Activated naive CD8-positive, alpha-beta T cell treated with anti-CD3 and anti-CD28 coated beads for 36 hours (primary cell): ENCODE measurements at regions not wholly inside any gene's neighbourhood (a gene's known extent, or its start where the extent isn't known, plus 50 kb on each side); places are given as distances from the start of the nearest gene placed in this dataset.

Experiments used
- DNase-seq: peaks from one replicate; pipeline ENCODE4 v3.0.0; 2021
- H3K27ac Mint-ChIP-seq: one replicate; pipeline ENCODE4 v1.8.0; 2022; ENCODE audit warnings: mild to moderate bottlenecking, moderate library complexity, mixed read lengths
- H3K27me3 Mint-ChIP-seq: one replicate; pipeline ENCODE4 v1.8.0; 2022; ENCODE audit warnings: mild to moderate bottlenecking, mixed read lengths
- H3K36me3 Mint-ChIP-seq: one replicate; pipeline ENCODE4 v1.8.0; 2021; ENCODE audit warnings: mild to moderate bottlenecking, mixed read lengths
- H3K4me1 Mint-ChIP-seq: one replicate; pipeline ENCODE4 v1.8.0; 2021; ENCODE audit warnings: mixed read lengths
- H3K4me3 Mint-ChIP-seq: one replicate; pipeline ENCODE4 v1.8.0; 2022; ENCODE audit warnings: mild to moderate bottlenecking, moderate library complexity, mixed read lengths
- H3K9me3 Mint-ChIP-seq: one replicate; pipeline ENCODE4 v1.8.0; 2022; ENCODE audit warnings: mixed read lengths

DNA sequence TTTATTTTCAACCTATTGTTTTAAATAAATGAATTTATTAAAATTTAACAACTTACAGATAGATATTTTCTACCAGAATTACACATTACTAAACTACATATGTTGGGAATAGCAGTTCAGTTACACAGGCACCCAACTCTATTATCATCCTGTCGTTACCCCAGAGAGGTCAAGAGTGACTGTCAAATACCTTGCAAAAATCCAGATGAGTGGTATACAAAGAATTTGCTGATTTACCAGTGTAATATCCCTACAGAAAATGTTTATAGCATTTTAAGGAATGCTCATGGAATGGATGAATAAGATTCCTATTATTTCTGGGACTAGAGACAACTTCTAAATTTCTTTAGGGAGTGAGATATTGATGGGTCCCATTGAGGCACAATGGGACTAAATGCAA is 300.7 kb upstream of the RGS18 start:
- Mint-ChIP-seq H3K4me3 (no peak overlapping the region), H3K27me3 (no peaks in the 10 kb centered on the region), H3K27ac (no peak overlapping the region), H3K36me3 (no peaks in the 10 kb centered on the region), H3K4me1 (no peaks in the 10 kb centered on the region), H3K9me3 (peaks cover 6% of the 10 kb centered on the region)
- DNase-seq = no peak

DNA sequence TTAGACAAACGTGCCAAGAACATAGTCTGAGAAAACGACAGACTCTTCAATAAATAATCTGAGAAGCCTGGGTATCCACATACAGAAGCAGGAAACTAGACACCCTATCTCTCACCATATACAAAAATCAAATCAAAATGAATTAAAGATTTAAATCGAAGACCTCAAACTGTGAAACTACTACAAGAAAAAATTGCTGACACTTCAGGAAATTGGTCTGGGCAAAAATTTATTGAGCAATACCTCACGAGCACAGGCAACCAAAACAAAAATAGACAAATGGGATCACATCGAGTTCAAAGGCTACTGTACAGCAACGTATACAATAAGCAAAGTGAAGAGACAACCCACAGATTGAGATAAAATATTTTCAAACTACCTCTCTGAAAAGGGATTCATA is 292.8 kb upstream of the RGS18 start:
- Mint-ChIP-seq H3K4me3 (no peak overlapping the region), H3K27me3 (no peaks in the 10 kb centered on the region), H3K4me1 (no peaks in the 10 kb centered on the region), H3K27ac (no peak overlapping the region), H3K9me3 (peaks cover 17% of the 10 kb centered on the region), H3K36me3 (no peaks in the 10 kb centered on the region)
- DNase-seq = no peak

DNA sequence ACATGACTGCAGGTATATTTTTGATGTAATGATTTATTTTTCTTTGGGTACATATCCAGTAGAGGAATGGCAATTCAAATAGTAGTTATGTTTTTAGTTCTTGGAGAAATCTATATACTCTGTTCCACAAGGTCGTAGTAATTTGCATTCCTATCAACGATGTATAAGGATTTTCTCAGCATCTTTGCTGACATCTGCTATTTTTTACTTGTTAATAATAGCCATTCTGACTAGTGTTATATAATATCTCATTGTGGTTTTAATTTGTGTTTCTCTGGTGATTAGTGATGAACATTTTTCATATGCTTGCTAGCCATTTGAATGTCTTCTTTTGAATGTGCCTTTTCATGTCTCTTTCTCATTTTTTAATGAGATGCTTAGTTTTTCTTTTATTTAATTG is 292.1 kb upstream of the RGS18 start:
- no peaks in the 10 kb centered on the region for H3K36me3 Mint-ChIP-seq
- H3K27ac Mint-ChIP-seq = no peak overlapping the region
- peaks cover 17% of the 10 kb centered on the region for H3K9me3 Mint-ChIP-seq
- no peaks in the 10 kb centered on the region for H3K27me3 Mint-ChIP-seq
- H3K4me3 Mint-ChIP-seq = no peak overlapping the region
- no peak for DNase-seq
- H3K4me1 Mint-ChIP-seq = no peaks in the 10 kb centered on the region

DNA sequence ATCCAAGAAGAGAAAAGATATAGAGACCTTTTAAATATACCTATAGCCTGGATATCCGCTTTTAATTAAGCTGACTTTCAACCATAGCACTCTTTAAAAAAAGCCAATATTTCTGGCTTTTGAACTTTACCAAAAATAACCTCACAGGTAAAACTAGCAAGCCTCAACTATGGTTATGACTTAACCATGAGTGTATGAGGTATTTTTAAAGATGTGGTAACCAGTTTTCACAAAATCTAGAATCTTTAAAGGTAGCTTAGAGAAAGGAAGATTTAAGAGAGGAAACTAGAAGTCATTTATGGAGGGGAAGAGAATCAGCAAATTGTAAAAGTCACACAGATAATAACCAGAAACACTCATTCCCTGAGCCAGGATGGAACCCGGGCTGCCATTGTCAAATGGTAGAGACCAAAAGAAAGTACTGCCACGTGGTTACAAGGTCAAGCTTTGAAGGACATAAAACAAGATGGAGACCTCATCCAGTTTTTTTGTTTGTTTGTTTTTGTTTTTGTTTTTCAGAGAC is 288.4 kb upstream of the RGS18 start:
- no peaks in the 10 kb centered on the region for H3K4me1 Mint-ChIP-seq
- no peaks in the 10 kb centered on the region for H3K27me3 Mint-ChIP-seq
- DNase-seq = no peak
- H3K36me3 Mint-ChIP-seq = no peaks in the 10 kb centered on the region
- H3K27ac Mint-ChIP-seq = no peak overlapping the region
- H3K9me3 Mint-ChIP-seq = peaks cover 4% of the 10 kb centered on the region
- no peak overlapping the region for H3K4me3 Mint-ChIP-seq

DNA sequence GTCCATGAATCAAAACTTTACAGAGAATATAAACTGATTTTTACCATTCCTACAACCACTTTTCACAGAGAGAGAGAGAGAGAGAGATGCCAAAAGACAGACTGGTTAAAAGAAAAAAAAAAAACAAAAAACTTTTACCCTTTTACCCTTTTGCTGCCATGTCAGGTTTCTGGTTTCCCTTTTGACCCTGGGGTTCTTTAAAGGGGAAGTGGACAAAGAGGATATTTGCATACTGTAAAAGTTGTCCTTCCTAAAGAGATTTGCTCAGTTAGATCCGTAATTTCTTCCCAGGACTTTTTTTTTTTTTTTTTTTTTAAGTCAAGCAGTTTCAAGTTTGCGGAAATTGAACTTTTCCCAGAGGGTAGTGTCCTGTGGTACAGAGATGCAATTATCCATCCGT is 287.8 kb upstream of the RGS18 start:
- H3K27me3 Mint-ChIP-seq = no peaks in the 10 kb centered on the region
- no peaks in the 10 kb centered on the region for H3K36me3 Mint-ChIP-seq
- H3K9me3 Mint-ChIP-seq = no peaks in the 10 kb centered on the region
- H3K4me3 Mint-ChIP-seq = no peak overlapping the region
- no peak for DNase-seq
- no peaks in the 10 kb centered on the region for H3K4me1 Mint-ChIP-seq
- H3K27ac Mint-ChIP-seq = no peak overlapping the region

DNA sequence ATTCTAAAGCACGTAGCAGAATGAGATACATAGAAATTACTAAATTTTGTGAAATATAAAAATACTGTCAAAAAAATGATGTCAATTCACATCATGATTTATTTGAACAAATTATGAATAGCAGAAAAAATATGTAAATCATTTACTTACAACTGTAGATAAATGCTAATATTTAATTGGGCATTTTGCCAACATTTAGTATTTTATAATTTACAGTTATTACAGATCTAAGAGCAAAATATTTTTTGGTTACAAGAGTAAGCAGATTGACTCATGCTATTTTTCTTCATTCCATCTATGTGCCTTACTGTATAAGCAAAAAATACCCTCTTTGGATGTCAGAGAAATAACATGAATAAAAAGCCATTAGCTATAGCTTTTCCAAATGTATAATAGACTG is 282.3 kb upstream of the RGS18 start:
- Mint-ChIP-seq H3K4me1 (no peaks in the 10 kb centered on the region), H3K4me3 (no peak overlapping the region), H3K36me3 (no peaks in the 10 kb centered on the region), H3K27ac (no peak overlapping the region), H3K27me3 (no peaks in the 10 kb centered on the region), H3K9me3 (no peaks in the 10 kb centered on the region)
- no peak for DNase-seq

DNA sequence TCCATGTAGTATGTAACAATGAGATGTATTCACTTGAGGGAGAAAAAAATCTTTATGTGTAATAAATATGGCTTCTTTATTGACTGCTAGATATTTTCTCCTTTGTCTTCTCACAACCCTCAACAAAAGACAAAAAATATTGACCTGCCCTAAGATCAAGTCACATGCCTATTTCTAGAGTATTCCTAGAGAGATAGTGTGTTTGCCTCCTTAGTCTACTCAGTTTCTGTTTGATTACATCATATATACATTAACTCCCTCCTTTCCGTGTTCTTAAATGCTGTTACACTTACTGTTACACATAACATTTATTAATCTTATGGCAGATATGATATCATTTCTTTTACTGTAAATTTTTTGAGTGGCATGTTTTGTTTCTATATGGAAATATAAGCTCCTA is 281.6 kb upstream of the RGS18 start:
- H3K4me3 Mint-ChIP-seq = no peak overlapping the region
- no peak for DNase-seq
- H3K36me3 Mint-ChIP-seq = no peaks in the 10 kb centered on the region
- H3K9me3 Mint-ChIP-seq = no peaks in the 10 kb centered on the region
- no peaks in the 10 kb centered on the region for H3K4me1 Mint-ChIP-seq
- H3K27me3 Mint-ChIP-seq = no peaks in the 10 kb centered on the region
- no peak overlapping the region for H3K27ac Mint-ChIP-seq

DNA sequence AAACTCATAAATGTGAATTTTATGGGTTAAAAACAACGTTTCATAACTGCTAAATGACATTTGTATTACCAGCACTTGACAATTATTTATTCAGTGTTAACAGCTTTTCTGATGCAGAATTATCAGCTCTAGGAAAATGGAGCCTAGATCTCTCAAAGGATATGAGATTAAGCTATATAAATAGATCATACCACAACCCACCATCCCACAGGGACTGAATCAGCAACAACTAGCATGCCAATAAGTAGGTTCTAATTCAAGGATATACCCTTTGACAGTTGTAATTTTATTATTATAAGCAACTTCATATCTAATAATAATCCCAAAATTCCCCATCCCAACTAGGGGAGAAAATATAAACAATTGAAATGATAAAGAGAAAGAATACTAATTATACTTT is 275.4 kb upstream of the RGS18 start:
- Mint-ChIP-seq H3K9me3 (no peaks in the 10 kb centered on the region), H3K4me3 (no peak overlapping the region), H3K36me3 (no peaks in the 10 kb centered on the region), H3K27me3 (no peaks in the 10 kb centered on the region), H3K4me1 (no peaks in the 10 kb centered on the region), H3K27ac (no peak overlapping the region)
- DNase-seq = no peak

DNA sequence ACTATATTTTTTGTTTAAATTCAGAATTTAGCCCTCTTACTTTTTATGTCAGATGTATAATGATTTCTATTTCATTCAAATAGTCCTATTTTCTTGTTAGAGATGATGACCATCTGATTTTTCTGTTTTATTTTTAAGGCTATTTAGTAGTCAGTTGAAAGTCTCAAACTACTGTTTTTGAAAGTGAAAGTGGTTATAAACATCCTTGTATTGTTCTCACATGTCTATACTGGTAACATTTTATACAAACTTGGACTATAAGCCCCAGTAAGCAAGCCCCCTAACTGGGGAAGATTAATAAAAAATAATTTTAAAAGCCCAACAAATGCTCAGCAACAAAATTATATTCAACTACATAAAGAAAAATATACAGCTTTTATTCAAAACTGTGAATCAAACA is 271.3 kb upstream of the RGS18 start:
- Mint-ChIP-seq H3K27ac (no peak overlapping the region), H3K4me3 (no peak overlapping the region), H3K27me3 (no peaks in the 10 kb centered on the region), H3K36me3 (no peaks in the 10 kb centered on the region), H3K4me1 (no peaks in the 10 kb centered on the region), H3K9me3 (no peaks in the 10 kb centered on the region)
- no peak for DNase-seq

DNA sequence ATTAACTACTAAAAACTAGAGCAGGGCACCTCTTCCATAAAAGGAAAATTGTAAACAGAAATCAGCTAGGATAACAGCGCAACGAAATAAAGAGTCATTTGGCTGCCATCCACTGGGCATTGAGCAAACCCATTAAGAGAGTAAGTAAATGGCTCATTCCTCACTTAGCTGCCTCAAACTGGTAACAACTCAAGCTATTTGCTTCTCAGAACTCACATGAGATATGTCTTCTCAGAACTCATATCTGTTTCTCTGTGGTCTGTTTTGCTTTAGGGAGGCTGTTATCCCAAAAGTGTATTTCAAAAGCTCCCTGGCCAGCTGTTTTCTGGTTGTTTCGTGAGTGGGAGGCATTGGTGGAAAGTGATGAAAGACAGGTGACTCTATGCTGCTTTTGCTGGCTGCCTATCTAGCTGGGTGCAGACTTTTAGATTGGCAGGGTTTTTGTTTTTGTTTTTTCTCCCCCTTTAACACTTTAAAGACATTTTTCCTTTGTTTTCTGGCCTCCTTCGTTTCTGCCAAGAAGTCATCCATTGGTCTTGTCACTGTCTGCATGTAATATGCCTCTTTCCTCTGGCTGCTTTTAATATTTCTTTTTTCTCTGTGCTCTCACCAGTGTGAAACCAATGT is 269.2 kb upstream of the RGS18 start:
- no peaks in the 10 kb centered on the region for H3K36me3 Mint-ChIP-seq
- H3K9me3 Mint-ChIP-seq = no peaks in the 10 kb centered on the region
- DNase-seq = no peak
- H3K27me3 Mint-ChIP-seq = no peaks in the 10 kb centered on the region
- no peak overlapping the region for H3K4me3 Mint-ChIP-seq
- H3K27ac Mint-ChIP-seq = no peak overlapping the region
- no peaks in the 10 kb centered on the region for H3K4me1 Mint-ChIP-seq

DNA sequence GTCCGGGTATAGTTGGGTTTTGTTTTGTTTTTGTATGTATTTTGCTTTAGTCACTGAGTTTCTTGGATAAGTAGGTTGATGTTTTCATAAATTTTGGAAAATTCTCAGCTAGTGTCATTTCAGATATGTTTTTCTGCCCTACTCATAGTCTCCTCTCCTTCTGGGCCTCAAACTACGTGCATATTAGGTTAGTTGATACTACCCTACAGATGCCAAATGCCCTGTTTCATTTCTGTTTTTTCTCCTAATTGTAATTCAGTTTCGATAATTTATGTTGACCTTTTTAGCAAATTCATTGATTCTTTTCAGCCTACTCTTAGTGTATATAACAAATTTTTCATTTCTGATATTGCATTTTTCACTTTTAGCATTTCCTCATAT is 268.6 kb upstream of the RGS18 start:
- Mint-ChIP-seq H3K4me3 (no peak overlapping the region), H3K36me3 (no peaks in the 10 kb centered on the region), H3K4me1 (no peaks in the 10 kb centered on the region), H3K27me3 (no peaks in the 10 kb centered on the region), H3K9me3 (no peaks in the 10 kb centered on the region), H3K27ac (no peak overlapping the region)
- DNase-seq = no peak

DNA sequence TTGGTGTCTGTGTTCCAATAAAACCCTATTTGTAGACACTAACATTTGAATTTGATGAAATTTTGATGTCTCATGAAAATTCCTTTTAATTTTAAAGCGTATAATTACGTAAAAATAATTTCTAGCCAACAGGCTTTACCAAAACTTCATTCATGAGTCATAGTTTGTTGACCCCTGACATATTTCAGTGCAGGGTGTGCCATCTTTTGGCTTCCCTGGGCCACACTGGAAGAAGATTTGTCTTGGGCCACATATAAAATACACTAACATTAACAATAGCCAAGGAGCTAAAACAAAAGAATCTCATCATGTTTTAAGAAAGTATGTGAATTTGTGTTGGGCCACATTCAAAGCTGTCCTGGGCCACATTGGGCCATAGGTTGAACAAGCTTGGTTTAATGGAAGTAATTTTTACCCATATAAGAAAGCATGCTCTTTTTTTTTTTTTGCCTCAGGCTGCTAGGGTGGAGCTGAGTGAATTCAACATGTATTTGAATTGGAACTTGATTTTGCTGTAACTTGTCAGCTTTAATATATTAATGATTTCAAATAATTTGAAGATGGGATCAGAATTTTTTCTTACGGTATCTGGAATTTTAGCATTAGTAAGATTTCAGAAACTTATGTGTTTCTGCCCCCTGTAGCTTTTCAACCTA is 267.7 kb upstream of the RGS18 start:
- no peak overlapping the region for H3K4me3 Mint-ChIP-seq
- H3K9me3 Mint-ChIP-seq = no peaks in the 10 kb centered on the region
- no peaks in the 10 kb centered on the region for H3K27me3 Mint-ChIP-seq
- no peak overlapping the region for H3K27ac Mint-ChIP-seq
- no peak for DNase-seq
- H3K4me1 Mint-ChIP-seq = no peaks in the 10 kb centered on the region
- H3K36me3 Mint-ChIP-seq = no peaks in the 10 kb centered on the region

DNA sequence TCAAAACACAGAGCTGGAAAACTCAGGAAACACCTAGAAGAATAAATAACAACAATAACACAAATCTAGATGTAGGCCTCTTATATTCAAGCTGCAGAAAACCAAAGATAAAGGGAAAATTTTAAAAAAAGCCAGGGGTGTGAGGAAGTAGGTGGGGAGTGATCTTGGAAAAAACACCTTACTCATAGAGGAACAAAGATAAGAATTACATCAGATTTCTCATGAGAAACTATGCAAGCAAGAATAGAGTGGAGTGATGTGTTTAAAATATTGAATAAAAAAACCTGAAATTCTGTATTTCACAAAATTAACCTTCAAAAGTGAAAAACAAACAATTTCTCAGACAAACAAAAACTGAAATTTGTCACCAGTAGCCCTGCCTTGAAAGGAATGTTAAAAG is 265.5 kb upstream of the RGS18 start:
- no peak overlapping the region for H3K27ac Mint-ChIP-seq
- H3K4me3 Mint-ChIP-seq = no peak overlapping the region
- no peaks in the 10 kb centered on the region for H3K27me3 Mint-ChIP-seq
- H3K9me3 Mint-ChIP-seq = no peaks in the 10 kb centered on the region
- H3K4me1 Mint-ChIP-seq = no peaks in the 10 kb centered on the region
- no peak for DNase-seq
- H3K36me3 Mint-ChIP-seq = no peaks in the 10 kb centered on the region

DNA sequence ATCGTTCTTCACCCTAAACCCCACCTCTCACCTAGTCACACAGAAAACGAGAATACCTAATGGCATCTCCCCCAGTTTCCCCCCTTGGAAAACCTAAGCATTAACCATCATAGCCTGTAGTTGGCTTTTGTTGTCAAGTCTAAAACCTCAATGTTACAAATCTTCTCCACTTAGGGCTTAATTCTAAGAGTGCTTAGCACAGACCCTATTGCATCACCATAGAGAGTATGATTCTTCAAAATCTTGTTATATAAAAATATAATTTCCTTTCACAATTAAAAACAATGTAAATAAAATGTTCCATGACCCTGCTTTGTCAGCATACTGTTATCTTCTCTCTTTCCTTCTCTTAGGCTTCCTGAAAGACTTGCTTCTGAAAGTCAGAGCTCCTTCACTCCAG is 263.2 kb upstream of the RGS18 start:
- Mint-ChIP-seq H3K4me1 (no peaks in the 10 kb centered on the region), H3K27ac (no peak overlapping the region), H3K9me3 (no peaks in the 10 kb centered on the region), H3K36me3 (no peaks in the 10 kb centered on the region), H3K27me3 (no peaks in the 10 kb centered on the region), H3K4me3 (no peak overlapping the region)
- no peak for DNase-seq

DNA sequence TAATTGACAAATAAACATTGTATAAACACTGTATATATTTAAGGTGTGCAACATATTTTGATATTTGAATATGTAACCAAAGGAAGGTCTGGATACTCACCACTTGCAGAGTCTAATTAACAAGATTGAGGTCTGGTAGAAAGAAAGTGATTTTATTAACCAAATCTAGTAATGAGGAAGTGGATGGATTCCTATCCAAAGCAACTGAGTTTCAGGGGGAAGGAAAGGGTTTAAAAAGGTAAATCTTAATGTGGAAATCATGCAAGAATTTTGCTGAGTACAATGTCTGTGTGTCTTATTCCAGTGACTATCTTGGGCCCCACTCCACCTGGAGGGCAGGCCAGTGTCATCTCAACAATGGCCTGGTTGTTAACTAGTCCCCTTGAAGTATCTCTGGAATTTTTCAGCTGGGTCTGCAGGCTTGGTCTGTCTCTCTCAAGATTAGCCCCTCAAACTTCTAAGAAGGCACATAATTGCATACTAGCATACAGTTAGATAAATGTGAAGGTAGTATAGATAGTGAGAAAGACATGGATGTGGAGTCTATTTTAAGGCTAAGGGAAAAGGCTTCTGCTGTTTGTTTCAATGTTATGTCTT is 262.7 kb upstream of the RGS18 start:
- Mint-ChIP-seq H3K4me1 (no peaks in the 10 kb centered on the region), H3K27me3 (no peaks in the 10 kb centered on the region), H3K36me3 (no peaks in the 10 kb centered on the region), H3K9me3 (no peaks in the 10 kb centered on the region), H3K27ac (no peak overlapping the region), H3K4me3 (no peak overlapping the region)
- no peak for DNase-seq

DNA sequence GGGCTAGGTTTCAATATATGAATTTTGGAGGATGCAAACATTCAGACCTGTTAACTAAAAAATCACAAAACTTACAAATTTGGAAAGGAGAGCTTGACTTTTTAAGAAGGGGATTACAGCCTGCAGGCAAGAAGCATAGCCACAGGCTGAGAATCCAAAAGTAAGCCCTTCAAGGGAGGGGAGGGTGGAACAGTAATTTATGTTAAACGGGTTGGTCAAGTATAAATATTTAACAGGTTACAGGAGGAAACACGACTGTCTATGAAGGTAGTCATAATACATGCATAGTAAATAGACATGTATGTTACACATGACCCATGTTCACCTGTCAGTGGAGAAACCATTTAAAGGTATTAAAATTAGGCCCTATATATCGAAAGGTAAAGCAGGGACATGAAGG is 261.1 kb upstream of the RGS18 start:
- no peaks in the 10 kb centered on the region for H3K36me3 Mint-ChIP-seq
- no peaks in the 10 kb centered on the region for H3K27me3 Mint-ChIP-seq
- no peaks in the 10 kb centered on the region for H3K9me3 Mint-ChIP-seq
- DNase-seq = no peak
- H3K4me1 Mint-ChIP-seq = no peaks in the 10 kb centered on the region
- no peak overlapping the region for H3K27ac Mint-ChIP-seq
- H3K4me3 Mint-ChIP-seq = no peak overlapping the region
